ENCODE measurements at regions not wholly inside any gene's neighbourhood (a gene's known extent, or its start where the extent isn't known, plus 50 kb on each side); places are given as distances from the start of the nearest gene placed in this dataset.

DNA sequence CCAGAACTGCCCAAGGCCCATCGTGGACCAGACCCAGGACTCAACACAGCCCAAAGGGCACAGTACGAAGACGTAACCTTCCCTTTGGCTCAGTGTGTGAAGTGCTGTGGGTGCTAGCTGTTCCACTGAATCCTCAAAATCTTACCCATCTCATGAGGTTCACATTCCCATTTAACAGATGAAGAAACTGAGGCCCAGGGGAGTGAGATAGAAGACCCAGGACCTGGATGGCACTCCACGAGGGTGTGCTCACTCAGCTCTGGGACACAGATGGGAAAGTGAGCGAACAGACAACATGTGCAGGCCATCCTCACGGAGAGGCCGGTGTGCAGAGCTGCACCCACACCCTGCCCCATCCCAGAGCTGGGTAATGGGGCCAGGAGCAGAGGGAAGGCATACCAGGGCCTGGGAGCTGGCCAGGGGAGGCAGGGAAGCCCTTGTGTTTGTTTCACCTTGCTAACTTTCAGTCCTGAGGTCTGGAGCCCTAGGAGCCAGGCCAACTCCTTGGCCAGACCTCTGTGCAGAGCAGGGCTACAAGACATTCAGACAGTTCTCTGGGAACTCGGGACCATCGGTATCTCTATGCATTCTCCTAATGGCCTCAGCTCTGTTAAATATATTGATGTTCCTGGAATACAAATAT, 100.3 kb upstream of the ZMIZ1 start:
- Histone ChIP-seq H3K36me3 (ENCODE audit: low read depth) (no peaks in the 10 kb centered on the region), H3K27me3 (ENCODE audit: insufficient read depth, poor library complexity, severe bottlenecking) (no peaks in the 10 kb centered on the region), H3K27ac (ENCODE audit: poor library complexity, severe bottlenecking) (no peak overlapping the region), H3K9me3 (ENCODE audit: severe bottlenecking) (no peaks in the 10 kb centered on the region), H3K4me3 (ENCODE audit: severe bottlenecking) (no peak overlapping the region), H3K4me1 (ENCODE audit: insufficient read depth, poor library complexity, severe bottlenecking) (peaks cover 22% of the 10 kb centered on the region)
- DNase-seq (ENCODE audit: low spot score) (no peak), ATAC-seq (ENCODE audit: low read depth) (no peak)
- TF ChIP-seq, protein P1, sequence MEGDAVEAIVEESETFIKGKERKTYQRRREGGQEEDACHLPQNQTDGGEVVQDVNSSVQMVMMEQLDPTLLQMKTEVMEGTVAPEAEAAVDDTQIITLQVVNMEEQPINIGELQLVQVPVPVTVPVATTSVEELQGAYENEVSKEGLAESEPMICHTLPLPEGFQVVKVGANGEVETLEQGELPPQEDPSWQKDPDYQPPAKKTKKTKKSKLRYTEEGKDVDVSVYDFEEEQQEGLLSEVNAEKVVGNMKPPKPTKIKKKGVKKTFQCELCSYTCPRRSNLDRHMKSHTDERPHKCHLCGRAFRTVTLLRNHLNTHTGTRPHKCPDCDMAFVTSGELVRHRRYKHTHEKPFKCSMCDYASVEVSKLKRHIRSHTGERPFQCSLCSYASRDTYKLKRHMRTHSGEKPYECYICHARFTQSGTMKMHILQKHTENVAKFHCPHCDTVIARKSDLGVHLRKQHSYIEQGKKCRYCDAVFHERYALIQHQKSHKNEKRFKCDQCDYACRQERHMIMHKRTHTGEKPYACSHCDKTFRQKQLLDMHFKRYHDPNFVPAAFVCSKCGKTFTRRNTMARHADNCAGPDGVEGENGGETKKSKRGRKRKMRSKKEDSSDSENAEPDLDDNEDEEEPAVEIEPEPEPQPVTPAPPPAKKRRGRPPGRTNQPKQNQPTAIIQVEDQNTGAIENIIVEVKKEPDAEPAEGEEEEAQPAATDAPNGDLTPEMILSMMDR (IDR thresholded peaks at IDR 0.05; ENCODE audit: poor library complexity, severe bottlenecking) = no peak

DNA sequence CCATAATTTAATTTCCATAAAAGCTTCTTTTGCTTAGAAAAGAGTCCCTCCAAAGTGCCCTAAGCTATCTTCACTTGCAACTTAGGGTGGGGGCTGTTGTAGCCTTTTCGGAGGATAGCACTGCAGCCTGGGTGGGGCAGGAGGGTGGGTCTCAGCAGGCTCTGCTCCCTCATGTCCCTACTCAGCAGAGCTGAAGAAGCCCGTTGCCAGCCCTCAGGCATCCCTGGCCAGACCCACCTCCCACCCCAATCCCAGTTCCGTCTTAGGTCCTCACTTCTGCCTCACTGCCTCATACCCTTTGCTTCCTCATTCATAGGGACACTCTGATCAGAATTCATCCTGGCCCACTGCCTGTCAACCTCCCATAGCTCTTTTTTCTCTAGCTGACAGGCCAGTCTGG, 99.8 kb upstream of the ZMIZ1 start:
- Histone ChIP-seq H3K9me3 (ENCODE audit: severe bottlenecking) (no peaks in the 10 kb centered on the region), H3K4me3 (ENCODE audit: severe bottlenecking) (no peak overlapping the region), H3K4me1 (ENCODE audit: insufficient read depth, poor library complexity, severe bottlenecking) (peaks cover 22% of the 10 kb centered on the region), H3K27me3 (ENCODE audit: insufficient read depth, poor library complexity, severe bottlenecking) (no peaks in the 10 kb centered on the region), H3K36me3 (ENCODE audit: low read depth) (no peaks in the 10 kb centered on the region), H3K27ac (ENCODE audit: poor library complexity, severe bottlenecking) (no peak overlapping the region)
- DNase-seq (ENCODE audit: low spot score) (no peak), ATAC-seq (ENCODE audit: low read depth) (no peak)
- TF ChIP-seq, protein P1 (IDR thresholded peaks at IDR 0.05; ENCODE audit: poor library complexity, severe bottlenecking) = no peak

DNA sequence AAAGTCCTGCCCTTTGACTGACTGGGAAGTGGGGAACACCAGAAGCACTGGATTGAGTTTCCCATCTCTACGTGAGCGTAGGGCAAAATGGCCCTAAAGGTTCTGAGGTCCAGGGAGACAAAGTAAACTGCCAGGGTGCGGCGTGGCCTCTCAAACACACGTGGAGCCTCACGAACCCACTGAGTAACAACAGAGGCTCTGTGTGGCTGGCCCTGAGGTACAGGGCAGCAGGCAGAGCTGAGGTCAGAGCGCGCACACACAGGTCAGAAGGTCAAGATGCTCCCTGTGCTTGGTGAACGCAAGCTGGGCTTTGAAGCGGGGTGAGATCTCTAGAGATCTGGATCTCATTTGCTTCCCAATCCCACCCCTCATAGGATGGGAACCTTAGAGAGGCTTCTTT, 99.0 kb upstream of the ZMIZ1 start:
- ATAC-seq (ENCODE audit: low read depth) (no peak), DNase-seq (ENCODE audit: low spot score) (no peak)
- H3K27ac ChIP-seq (ENCODE audit: poor library complexity, severe bottlenecking) = no peak overlapping the region
- no peak overlapping the region for H3K4me3 ChIP-seq (ENCODE audit: severe bottlenecking)
- no peaks in the 10 kb centered on the region for H3K9me3 ChIP-seq (ENCODE audit: severe bottlenecking)
- no peaks in the 10 kb centered on the region for H3K27me3 ChIP-seq (ENCODE audit: insufficient read depth, poor library complexity, severe bottlenecking)
- TF ChIP-seq, protein P1 (IDR thresholded peaks at IDR 0.05; ENCODE audit: poor library complexity, severe bottlenecking) = no peak
- H3K36me3 ChIP-seq (ENCODE audit: low read depth) = no peaks in the 10 kb centered on the region
- H3K4me1 ChIP-seq (ENCODE audit: insufficient read depth, poor library complexity, severe bottlenecking) = peaks cover 27% of the 10 kb centered on the region

DNA sequence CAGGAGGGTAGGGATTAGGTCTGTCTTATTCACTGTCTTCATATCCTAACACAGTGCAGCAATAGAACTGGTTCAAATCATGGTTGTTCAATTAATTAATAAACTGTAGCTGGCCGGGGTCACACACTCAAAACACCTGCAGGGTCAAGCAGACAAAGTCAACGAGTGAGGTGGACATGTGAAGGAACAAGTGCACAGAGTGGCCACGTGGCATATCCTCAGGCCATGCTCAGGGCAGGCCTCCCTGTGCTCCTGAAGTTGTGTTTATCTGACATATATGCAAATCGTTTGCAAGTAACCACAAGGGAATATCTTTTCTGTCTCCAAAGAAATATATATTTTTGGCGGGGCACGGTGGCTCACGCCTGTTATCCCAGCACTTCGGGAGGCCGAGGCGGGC, 98.5 kb upstream of the ZMIZ1 start:
- TF ChIP-seq, protein P1 (IDR thresholded peaks at IDR 0.05; ENCODE audit: poor library complexity, severe bottlenecking) = no peak
- H3K9me3 ChIP-seq (ENCODE audit: severe bottlenecking) = no peaks in the 10 kb centered on the region
- H3K4me3 ChIP-seq (ENCODE audit: severe bottlenecking) = no peak overlapping the region
- H3K4me1 ChIP-seq (ENCODE audit: insufficient read depth, poor library complexity, severe bottlenecking) = peaks cover 24% of the 10 kb centered on the region
- H3K27me3 ChIP-seq (ENCODE audit: insufficient read depth, poor library complexity, severe bottlenecking) = no peaks in the 10 kb centered on the region
- ATAC-seq (ENCODE audit: low read depth) = no peak
- H3K36me3 ChIP-seq (ENCODE audit: low read depth) = no peaks in the 10 kb centered on the region
- no peak for DNase-seq (ENCODE audit: low spot score)
- no peak overlapping the region for H3K27ac ChIP-seq (ENCODE audit: poor library complexity, severe bottlenecking)

DNA sequence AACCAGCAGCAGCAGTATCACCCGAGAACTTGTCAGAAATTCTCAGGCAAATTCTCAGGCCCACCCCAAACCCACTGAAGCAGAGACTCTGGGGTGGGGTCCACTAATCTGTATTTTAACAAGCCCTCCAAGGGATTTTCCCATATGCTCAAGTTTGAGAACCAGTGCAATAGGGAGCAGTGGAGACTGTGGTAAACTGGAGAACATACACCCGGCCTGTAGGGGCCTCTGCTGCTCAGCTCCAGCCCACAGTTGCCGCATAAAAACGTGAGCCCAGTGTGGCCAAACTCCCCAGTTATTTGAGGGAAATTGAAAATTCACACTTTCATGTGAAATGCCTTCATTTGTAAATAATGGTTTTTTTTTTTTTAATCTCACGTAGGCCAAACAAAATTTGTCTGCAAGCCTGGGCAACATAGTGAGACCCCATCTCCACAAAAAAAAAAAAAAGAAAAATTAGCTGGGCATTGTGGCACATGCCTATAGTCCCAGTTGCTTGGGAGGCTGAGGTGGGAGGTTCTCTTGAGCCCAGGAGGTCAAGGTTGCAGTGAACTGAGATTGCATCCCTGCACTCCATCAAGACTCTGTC, 97.6 kb upstream of the ZMIZ1 start:
- TF ChIP-seq, protein P1 (IDR thresholded peaks at IDR 0.05; ENCODE audit: poor library complexity, severe bottlenecking) = no peak
- H3K4me3 ChIP-seq (ENCODE audit: severe bottlenecking) = no peak overlapping the region
- no peak overlapping the region for H3K27ac ChIP-seq (ENCODE audit: poor library complexity, severe bottlenecking)
- DNase-seq (ENCODE audit: low spot score) = no peak
- no peak for ATAC-seq (ENCODE audit: low read depth)
- H3K27me3 ChIP-seq (ENCODE audit: insufficient read depth, poor library complexity, severe bottlenecking) = no peaks in the 10 kb centered on the region
- peaks cover 21% of the 10 kb centered on the region for H3K4me1 ChIP-seq (ENCODE audit: insufficient read depth, poor library complexity, severe bottlenecking)
- H3K36me3 ChIP-seq (ENCODE audit: low read depth) = no peaks in the 10 kb centered on the region
- no peaks in the 10 kb centered on the region for H3K9me3 ChIP-seq (ENCODE audit: severe bottlenecking)
